ENCODE measurements at regions not wholly inside any gene's neighbourhood (a gene's known extent, or its start where the extent isn't known, plus 50 kb on each side); places are given as distances from the start of the nearest gene placed in this dataset.

DNA sequence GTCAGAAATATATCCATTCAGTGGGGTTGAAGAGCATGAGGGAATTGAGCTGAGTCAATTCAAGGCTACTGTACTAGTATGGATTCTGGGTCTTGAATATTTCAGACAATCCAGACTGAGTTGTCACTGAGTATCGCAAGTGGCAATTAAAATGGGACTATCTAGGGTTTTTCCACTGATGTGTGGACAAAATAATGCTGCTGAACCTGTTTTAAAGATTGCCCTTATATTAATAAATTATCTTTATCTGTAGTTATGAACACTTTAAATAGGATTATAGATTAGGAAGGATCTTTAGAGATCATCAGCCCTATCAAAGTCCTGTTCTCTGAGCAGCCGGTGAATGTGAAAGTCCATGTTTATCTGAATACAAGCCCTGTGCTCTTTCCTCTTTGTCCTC lies 478.3 kb upstream of the KIRREL3 start:
- TF ChIP-seq CTCF (IDR thresholded peaks at IDR 0.05; ENCODE audit: low read depth, low read length) (no peak), EZH2phosphoT487 (IDR thresholded peaks at IDR 0.05; ENCODE audit: low read depth) (no peak)

All from OCI-LY3 (cell line).